IPS DF 6.9 (cell line): ENCODE measurements at regions not wholly inside any gene's neighbourhood (a gene's known extent, or its start where the extent isn't known, plus 50 kb on each side); places are given as distances from the start of the nearest gene placed in this dataset.

ENCODE experiments used
- DNase-seq: peaks from one replicate; pipeline ENCODE4 v3.0.0-alpha.2; 2013; ENCODE audit warnings: low read depth, low spot score
- H3K27ac ChIP-seq: one replicate; pipeline ENCODE4 v1.5.1; 2013; ENCODE audit warnings: low read length, control low read depth
- H3K27me3 ChIP-seq: 2 replicates; pipeline ENCODE4 v1.6.1; 2013; ENCODE audit warnings: mild to moderate bottlenecking, low read length; ENCODE audit not compliant: control insufficient read depth, insufficient read depth
- H3K36me3 ChIP-seq: 2 replicates; pipeline ENCODE4 v1.6.1; 2013; ENCODE audit warnings: low read length; ENCODE audit not compliant: control insufficient read depth, insufficient read depth
- H3K4me1 ChIP-seq: 2 replicates; pipeline ENCODE4 v1.6.1; 2013; ENCODE audit warnings: low read length; ENCODE audit not compliant: control insufficient read depth, insufficient read depth
- H3K4me3 ChIP-seq: 2 replicates; pipeline ENCODE4 v1.5.1; 2013; ENCODE audit warnings: mild to moderate bottlenecking, low read length
- H3K9me3 ChIP-seq: 2 replicates; pipeline ENCODE4 v1.6.1; 2013; ENCODE audit warnings: low read length, inconsistent platforms; ENCODE audit not compliant: control insufficient read depth, insufficient read depth
- WGBS: extraction: QIAGEN DNeasy Blood & Tissue Kit; methylation state at CpG from one replicate; pipeline ENCODE4 v1.1.7; 2013; ENCODE audit warnings: mixed read lengths, missing lambda C conversion rate; ENCODE audit not compliant: insufficient read length, insufficient coverage; 5-methylcytosine and 5-hydroxymethylcytosine counted together

- no peak for DNase-seq
- no peak overlapping the region for H3K4me3 ChIP-seq
- no CpG with 5 or more reads among the region's 3 CpGs for WGBS
- H3K4me1 ChIP-seq = no peaks in the 10 kb centered on the region
- H3K36me3 ChIP-seq = peaks cover 2% of the 10 kb centered on the region; the same call in 1 of the 2 replicates
- no peaks in the 10 kb centered on the region for H3K9me3 ChIP-seq
- no peak overlapping the region for H3K27ac ChIP-seq
- no peaks in the 10 kb centered on the region for H3K27me3 ChIP-seq
These were observed 51.1 kb downstream of the HYCC1 start for GRCh38 chr7:22962775-22963350.

DNA sequence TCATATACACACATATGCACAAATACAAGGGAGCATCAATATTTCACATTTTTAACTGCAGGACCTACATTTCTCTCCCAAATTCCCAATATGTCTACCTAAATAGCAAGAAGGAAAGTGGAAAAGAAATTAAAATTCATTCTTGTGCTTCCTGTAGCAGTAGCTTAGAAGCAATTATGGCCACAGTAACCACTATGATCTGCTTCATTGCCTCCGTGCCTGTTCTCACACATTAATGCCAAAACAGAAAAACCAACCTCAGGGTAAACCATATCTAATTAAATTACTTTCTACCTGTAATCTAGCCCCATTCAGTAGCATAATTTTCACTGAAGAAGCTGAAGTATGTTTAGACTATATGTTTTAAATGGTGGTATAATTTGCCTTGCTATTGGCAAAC is 55.2 kb downstream of the HYCC1 start:
- Histone ChIP-seq H3K4me3 (no peak overlapping the region), H3K27ac (no peak overlapping the region), H3K9me3 (no peaks in the 10 kb centered on the region), H3K27me3 (no peaks in the 10 kb centered on the region), H3K4me1 (no peaks in the 10 kb centered on the region), H3K36me3 (peaks cover 2% of the 10 kb centered on the region; the same call in 1 of the 2 replicates)
- DNase-seq = no peak
- no CpG with 5 or more reads among the region's 1 CpG for WGBS

GRCh38 chr7:22954251-22954650 is 59.7 kb downstream of the HYCC1 start:
- DNase-seq = no peak
- Histone ChIP-seq H3K4me3 (no peak overlapping the region), H3K27ac (no peak overlapping the region), H3K4me1 (peaks cover 1% of the 10 kb centered on the region; the same call in 1 of the 2 replicates), H3K27me3 (no peaks in the 10 kb centered on the region), H3K9me3 (no peaks in the 10 kb centered on the region), H3K36me3 (no peaks in the 10 kb centered on the region)
- no CpG with 5 or more reads among the region's 1 CpG for WGBS

GRCh38 chr7:22952306-22953015 is 61.5 kb downstream of the HYCC1 start:
- no peak overlapping the region for H3K27ac ChIP-seq
- DNase-seq = no peak

DNA sequence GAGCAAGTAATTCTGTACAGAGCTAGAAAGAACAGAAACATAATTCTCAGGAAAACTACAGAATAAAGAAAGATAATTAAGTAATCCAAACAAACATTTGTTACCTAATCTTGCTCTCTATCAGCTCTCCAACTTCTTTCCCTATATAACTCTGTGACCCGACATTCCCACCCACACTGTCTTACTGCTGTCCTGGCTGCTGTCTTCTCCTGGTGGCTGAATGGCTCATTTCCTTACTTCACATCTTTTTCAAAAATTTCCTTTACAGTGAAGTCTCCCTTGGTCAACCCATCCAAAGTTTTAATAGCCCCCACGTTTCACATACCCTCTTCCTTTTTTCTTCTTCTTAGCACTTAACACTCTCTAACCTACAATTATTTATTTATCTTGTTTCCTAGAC is 64.0 kb downstream of the HYCC1 start:
- Histone ChIP-seq H3K4me3 (no peak overlapping the region), H3K9me3 (no peaks in the 10 kb centered on the region), H3K4me1 (peaks cover 1% of the 10 kb centered on the region; the same call in 1 of the 2 replicates), H3K27me3 (no peaks in the 10 kb centered on the region), H3K27ac (no peak overlapping the region), H3K36me3 (no peaks in the 10 kb centered on the region; the same call in 1 of the 2 replicates)
- 100% methylated on average over 1 of the region's 2 CpGs for WGBS
- DNase-seq = no peak

More at GRCh38 chr7:22952306-22953015, 61.5 kb downstream of the HYCC1 start:
- Histone ChIP-seq H3K4me3 (no peak overlapping the region), H3K36me3 (no peaks in the 10 kb centered on the region), H3K9me3 (no peaks in the 10 kb centered on the region), H3K4me1 (peaks cover 1% of the 10 kb centered on the region; the same call in 1 of the 2 replicates), H3K27me3 (no peaks in the 10 kb centered on the region)
- WGBS = no CpG with 5 or more reads among the region's 4 CpGs

DNA sequence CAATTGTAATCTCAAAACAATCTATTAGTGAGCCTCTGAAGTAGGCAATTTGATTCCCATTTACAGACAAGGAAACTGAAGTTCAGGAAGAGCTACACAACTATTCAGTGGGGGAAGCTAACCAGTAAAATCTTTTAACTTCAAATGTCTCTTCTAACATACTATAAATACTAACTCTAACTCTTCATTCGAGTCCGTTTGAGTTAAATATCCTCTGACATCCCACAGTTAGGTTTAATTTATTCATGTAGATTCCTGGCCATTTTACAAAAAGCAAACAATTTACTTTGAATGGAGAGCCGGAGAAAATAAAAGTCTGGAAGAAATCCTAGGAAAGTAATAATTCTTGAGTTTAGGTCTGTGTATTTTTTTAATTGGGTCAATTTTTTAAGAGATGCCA is 64.7 kb downstream of the HYCC1 start:
- no peak for DNase-seq
- 100% methylated on average over 2 of the region's 3 CpGs for WGBS
- Histone ChIP-seq H3K36me3 (no peaks in the 10 kb centered on the region; the same call in 1 of the 2 replicates), H3K27me3 (no peaks in the 10 kb centered on the region), H3K27ac (no peak overlapping the region), H3K4me3 (no peak overlapping the region), H3K9me3 (no peaks in the 10 kb centered on the region), H3K4me1 (peaks cover 1% of the 10 kb centered on the region; the same call in 1 of the 2 replicates)

DNA sequence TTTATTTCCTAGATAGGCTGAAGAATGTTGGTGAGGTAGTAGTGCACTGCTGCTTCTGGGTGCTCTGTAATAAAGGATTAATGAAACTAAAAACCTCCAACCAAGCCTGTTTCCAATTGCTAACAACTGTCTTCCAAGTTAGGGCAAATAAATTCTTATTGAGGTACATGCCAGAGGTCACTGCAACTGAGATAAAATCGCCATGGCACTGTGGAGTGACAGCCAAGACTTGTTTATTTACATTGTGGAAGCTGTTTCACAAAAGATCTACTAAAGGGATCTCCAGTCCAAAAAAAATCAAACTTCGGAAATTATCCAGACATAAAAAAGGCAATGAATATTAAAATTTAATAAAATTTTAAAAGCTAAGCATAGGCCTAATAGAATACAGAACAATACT is 65.2 kb downstream of the HYCC1 start:
- Histone ChIP-seq H3K9me3 (no peaks in the 10 kb centered on the region), H3K27ac (no peak overlapping the region)
- WGBS = no CpG with 5 or more reads among the region's 2 CpGs

DNA sequence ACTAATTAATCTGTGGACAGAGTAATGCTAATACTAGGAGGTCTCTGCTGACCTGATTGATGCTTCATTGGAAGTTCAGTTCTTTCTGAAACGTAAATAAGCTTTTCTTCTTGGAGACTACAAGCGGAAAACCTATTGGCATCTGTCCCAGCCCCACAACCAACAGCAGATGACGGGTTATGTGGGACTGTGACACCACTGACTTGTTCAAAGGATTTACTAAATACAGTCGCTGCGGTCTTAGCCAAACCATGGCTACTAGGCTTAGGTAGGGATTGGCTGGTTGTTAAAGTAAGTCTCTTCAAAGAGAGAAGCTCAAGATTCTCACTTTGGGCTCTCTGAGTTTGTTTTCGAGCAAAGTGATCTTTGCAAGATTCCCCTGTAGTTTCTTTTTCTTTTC is 68.3 kb downstream of the HYCC1 start:
- Histone ChIP-seq H3K4me1 (peaks cover 3% of the 10 kb centered on the region; the same call in 1 of the 2 replicates), H3K9me3 (no peaks in the 10 kb centered on the region), H3K36me3 (no peaks in the 10 kb centered on the region; the same call in 1 of the 2 replicates), H3K27me3 (no peaks in the 10 kb centered on the region), H3K4me3 (no peak overlapping the region), H3K27ac (no peak overlapping the region)
- DNase-seq = no peak
- no CpG with 5 or more reads among the region's 6 CpGs for WGBS

More for the DNA sequence above, 65.2 kb downstream of the HYCC1 start:
- no peaks in the 10 kb centered on the region for H3K27me3 ChIP-seq
- no peak for DNase-seq
- peaks cover 1% of the 10 kb centered on the region; the same call in 1 of the 2 replicates for H3K4me1 ChIP-seq
- no peaks in the 10 kb centered on the region; the same call in 1 of the 2 replicates for H3K36me3 ChIP-seq
- H3K4me3 ChIP-seq = no peak overlapping the region

DNA sequence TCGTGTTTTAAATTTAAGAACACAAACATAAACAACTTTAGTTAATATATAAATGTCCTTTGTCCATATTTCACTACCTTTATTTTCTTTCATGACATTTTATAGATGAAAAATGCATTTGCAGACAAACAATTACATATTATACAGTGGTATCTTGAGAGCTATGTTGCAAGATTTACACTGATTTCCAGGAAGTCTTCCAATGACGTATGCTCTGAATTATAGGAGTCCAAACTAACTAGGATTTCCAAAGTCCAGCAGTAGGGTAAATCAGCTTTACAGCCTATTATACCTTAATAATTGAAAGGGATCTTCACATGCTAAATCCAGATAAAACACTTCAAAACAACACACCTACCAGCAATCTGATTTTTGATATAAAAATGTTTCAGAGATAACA is 69.4 kb downstream of the HYCC1 start:
- H3K36me3 ChIP-seq = no peaks in the 10 kb centered on the region; the same call in 1 of the 2 replicates
- H3K4me1 ChIP-seq = peaks cover 2% of the 10 kb centered on the region; the same call in 1 of the 2 replicates
- no peak overlapping the region for H3K27ac ChIP-seq
- no peak overlapping the region for H3K4me3 ChIP-seq
- WGBS = no CpG with 5 or more reads among the region's 2 CpGs
- DNase-seq = no peak
- no peaks in the 10 kb centered on the region for H3K9me3 ChIP-seq
- H3K27me3 ChIP-seq = no peaks in the 10 kb centered on the region

DNA sequence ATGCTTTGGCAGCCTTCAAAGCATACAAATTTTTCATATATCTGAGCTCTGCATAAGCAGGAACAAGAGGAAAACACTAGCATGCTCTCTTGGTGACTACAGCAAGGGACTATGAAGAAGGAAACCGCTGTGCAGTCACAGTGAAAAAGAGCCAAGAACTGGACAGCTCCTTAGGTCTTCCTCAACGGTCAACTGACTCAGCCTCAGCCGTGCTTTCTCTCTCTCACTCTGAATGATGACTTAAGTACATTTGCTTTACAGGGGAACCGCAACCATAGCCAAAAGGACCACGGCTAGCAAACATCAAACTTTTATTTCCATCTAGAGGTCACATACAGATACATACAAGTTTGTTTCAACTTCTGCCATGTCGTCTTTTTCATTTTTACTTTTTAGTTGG is 69.9 kb downstream of the HYCC1 start:
- H3K4me3 ChIP-seq = no peak overlapping the region
- H3K27ac ChIP-seq = no peak overlapping the region
- DNase-seq = no peak
- H3K4me1 ChIP-seq = peaks cover 2% of the 10 kb centered on the region; the same call in 1 of the 2 replicates
- H3K9me3 ChIP-seq = no peaks in the 10 kb centered on the region
- H3K27me3 ChIP-seq = no peaks in the 10 kb centered on the region
- no peaks in the 10 kb centered on the region; the same call in 1 of the 2 replicates for H3K36me3 ChIP-seq
- WGBS = no CpG with 5 or more reads among the region's 6 CpGs
